ENCODE measurements at regions not wholly inside any gene's neighbourhood (a gene's known extent, or its start where the extent isn't known, plus 50 kb on each side); places are given as distances from the start of the nearest gene placed in this dataset.

DNA sequence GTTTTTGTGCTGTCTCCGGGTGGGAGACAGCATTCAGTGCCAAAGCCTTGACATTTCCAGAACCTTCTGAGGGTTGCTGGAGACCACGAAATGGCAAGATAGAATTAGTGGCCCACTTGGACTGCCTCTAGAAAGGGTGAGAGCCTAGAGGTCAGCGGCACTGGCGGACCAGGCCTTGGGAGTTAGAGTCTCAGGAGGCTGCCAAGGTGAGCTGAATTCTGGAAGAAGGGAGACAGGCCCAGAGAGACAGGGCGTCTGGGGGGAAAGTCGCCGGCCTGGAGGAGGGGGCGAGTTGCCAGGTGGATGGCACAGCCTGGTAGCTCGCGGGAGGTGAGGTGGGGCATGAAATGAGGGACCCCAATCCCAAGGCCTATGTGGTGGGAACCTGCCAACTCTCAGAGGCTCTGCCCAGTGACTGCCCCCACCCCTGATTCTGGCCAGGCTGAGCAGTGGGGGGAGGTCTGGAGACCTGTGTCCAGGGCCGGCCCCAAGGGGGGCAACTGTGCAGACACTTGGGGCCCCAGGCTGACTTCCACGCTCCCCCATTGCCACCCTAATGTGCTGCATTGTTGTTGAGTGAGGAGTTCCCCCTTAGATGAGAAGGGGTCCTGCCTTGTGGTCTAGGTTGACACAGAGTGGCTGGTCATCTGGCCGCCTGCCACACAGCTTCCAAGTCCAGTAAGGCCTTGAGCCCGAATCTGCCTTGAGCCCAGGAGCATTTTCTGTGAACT, 211.1 kb upstream of the CIBAR2 start:
- DNase-seq (ENCODE audit: extremely low read depth in 1 of 11, low read depth in 9 of 11, low spot score in 4 of 11) = no peak

DNA sequence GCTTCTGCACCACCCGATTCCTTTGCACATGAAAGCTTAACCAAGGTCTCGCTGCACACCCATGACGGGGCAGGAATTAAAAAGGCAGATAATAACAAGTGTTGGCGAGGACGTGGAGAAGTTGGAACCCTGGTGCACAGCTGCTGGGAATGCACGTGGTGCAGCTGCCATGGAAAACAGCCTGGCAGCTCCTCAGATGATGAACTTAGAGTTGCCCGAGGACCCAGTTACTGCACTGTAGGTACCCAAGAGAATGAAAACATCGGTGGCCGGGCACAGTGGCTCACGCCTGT, 211.6 kb upstream of the CIBAR2 start:
- DNase-seq (ENCODE audit: extremely low read depth in 1 of 11, low read depth in 9 of 11, low spot score in 4 of 11) = no peak

DNA sequence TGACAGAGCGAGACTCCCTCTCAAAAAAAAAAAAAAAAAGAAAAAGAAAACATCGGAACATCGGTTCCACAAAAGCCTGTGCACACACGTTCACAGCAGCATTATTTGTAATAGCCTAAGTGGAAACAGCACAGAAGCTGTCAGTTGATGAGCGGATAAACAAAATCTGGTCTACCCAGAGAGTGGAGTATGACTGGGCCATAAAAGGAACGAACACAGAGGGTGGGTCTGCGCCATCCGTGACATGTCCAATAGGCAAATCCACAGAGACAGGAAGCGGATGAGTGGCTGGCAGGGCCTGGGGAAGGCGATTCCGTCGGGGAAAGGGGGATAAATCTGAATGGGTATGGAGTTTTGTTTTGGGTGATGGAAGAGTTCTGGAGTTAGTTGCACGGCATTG, 212.2 kb upstream of the CIBAR2 start:
- DNase-seq (ENCODE audit: extremely low read depth in 1 of 11, low read depth in 9 of 11, low spot score in 4 of 11) = no peak

DNA sequence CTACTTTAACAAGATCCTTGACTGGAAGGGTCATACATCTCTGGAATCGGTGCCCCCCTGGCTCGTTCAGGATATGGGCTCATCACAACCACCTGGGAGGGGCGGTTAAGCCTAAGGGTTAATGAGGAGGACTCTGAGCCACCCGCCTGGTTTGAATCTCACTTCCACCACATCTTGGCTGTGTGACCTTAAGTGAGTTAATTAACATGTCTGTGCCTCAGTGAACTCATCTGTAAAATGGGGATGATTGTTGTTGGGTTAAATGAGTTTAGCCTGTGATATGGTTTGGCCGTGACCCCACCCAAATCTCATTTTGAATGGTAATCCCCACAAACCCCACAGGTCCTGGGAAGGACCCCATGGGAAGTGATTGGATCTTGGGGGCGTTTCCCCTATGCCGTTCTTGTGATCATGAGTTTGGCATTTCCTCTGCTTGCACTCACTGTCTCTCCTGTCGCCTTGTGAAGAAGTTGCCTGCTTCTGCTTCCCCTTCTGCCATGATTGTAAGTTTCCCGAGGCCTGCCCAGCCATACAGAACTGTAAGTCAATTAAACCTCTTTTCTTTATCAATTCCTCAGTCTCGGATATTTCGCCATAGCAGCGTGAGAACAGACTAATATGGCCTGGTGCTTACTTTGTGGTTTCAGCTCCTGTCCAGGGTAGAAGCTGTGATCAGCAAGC, 214.0 kb upstream of the CIBAR2 start:
- DNase-seq (ENCODE audit: extremely low read depth in 1 of 11, low read depth in 9 of 11, low spot score in 4 of 11) = no peak

DNA sequence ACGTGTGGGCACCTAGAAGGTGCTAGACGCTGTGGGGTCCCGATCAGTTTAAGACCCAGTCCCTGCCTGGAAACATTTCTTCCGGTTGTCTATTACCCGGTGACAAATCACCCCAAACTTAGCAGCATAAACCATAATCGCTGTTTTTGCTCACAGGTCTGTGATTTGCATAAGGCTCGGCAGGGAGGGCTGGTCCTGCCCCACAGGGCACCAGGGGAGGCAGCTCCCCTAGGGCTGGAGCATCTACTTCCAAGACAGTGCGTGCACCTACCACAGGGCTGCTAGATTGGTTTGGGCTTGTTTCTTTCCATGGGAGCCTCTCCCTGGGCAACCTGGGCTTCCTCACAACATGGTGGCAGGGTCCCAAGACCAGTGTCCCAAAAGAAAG, 214.5 kb upstream of the CIBAR2 start:
- no peak for DNase-seq (ENCODE audit: extremely low read depth in 1 of 11, low read depth in 9 of 11, low spot score in 4 of 11)

DNA sequence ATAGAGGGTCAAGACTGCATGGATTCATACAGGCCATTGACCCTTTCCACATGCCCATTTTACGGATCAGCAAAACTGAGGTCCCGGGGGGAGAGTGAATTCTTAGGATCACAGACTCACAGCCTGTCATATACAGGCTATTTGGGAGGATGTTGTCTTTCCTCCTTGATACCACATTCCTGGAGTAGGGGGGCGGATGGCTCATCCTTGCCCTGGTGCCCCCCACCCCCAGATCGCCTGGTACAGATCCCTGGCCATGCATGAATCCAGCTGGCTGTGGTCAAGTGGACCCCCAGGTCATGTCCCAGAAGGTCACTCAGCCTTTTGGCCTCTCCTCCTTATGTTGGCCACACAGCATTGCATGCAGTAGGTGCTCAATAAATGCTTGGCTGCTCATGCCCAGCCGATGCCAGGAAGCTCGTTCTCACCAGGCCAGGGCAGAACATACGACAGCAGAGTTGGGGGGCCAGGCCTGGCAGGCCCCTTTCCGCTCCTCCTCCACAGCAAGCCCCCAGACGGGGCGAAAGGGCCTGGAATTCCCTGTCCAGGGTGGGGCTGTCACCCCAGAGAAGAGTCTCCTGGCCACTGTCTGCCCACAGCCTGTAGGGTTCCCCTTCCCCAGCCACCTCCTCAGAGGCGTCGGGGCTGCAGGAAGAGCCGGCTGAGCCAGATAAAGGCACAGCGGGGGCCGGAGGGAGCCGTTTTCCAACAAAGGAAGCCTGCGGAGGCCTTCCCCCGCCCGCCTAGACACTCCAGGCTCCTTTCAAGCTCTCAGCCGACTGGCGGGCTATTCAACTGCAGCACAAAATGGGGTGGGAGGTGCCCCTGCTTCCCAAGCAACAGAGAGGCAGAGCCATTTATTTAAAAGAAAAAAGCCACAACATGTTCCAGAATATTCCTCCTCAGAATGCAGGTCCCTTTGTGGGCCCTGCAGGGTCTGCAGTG, 215.7 kb upstream of the CIBAR2 start:
- peak in 1 of 11 donors; percentile 54 for DNase-seq (ENCODE audit: extremely low read depth in 1 of 11, low read depth in 9 of 11, low spot score in 4 of 11)

GRCh38 chr16:85328676-85329058, 216.4 kb upstream of the CIBAR2 start:
- DNase-seq (ENCODE audit: extremely low read depth in 1 of 11, low read depth in 9 of 11, low spot score in 4 of 11) = no peak

GRCh38 chr16:85329059-85329812, 217.0 kb upstream of the CIBAR2 start:
- DNase-seq (ENCODE audit: extremely low read depth in 1 of 11, low read depth in 9 of 11, low spot score in 4 of 11) = no peak

DNA sequence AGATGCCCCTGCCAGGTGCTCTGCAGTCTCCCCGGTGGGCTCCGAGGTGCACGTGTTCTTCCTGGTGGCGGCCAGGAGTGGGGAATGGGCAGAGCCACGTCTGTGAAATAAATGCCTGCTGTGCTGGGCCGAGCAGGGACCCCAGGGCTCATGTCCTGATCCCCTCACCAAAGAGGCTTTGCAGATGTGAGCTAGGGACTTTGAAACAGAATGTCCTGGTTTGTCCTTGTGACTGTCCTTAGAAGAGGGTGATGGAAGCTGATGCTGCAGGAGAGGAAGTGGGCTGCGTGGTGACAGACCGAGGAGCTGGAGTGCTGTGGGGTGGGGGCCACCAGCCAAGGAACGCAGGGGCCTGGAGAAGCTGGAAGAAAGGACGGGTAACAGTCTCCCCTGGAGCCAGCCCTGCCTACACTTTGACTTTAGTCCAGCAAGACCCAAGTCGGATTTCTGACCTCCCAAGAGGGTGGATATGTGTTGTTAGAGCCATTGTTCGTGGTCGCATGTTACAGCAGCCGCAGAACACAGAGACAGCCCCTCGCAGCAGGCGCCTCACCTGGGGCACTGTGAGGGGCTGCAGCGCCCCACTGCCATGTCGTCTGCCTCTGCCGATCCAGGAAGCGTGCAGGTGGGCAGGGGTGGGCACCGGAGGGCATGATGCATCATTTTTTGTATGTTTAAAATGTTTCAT, 217.9 kb upstream of the CIBAR2 start:
- no peak for DNase-seq (ENCODE audit: extremely low read depth in 1 of 11, low read depth in 9 of 11, low spot score in 4 of 11)

- DNase-seq (ENCODE audit: extremely low read depth in 1 of 11, low read depth in 9 of 11, low spot score in 4 of 11) = peak in 1 of 11 donors; percentile 62
Measured at GRCh38 chr16:85330694-85331188, 218.5 kb upstream of the CIBAR2 start.

DNA sequence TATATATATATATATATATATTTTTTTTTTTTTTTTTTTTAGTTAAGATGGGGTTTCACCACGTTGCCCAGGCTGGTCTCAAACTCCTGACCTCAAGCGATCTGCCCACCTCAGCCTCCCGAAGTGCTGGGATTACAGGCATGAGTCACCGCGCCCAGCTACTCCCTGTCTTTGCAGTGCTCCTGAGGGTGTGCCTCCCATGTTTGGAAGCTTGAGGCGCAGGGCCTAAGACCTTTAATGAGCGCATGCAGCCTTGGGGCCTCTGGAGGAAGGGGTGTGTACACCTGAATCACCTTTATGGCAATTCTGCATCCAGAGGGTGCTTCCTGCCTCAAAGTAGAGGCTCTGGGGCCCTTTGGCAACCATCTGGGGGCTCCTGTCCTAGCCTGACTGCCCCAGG, 219.4 kb upstream of the CIBAR2 start:
- no peak for DNase-seq (ENCODE audit: extremely low read depth in 1 of 11, low read depth in 9 of 11, low spot score in 4 of 11)

GRCh38 chr16:85332175-85332574, 219.9 kb upstream of the CIBAR2 start:
- DNase-seq (ENCODE audit: extremely low read depth in 1 of 11, low read depth in 9 of 11, low spot score in 4 of 11) = no peak

- DNase-seq (ENCODE audit: extremely low read depth in 1 of 11, low read depth in 9 of 11, low spot score in 4 of 11) = no peak
Measured at GRCh38 chr16:85333337-85333736, 221.1 kb upstream of the CIBAR2 start.

DNA sequence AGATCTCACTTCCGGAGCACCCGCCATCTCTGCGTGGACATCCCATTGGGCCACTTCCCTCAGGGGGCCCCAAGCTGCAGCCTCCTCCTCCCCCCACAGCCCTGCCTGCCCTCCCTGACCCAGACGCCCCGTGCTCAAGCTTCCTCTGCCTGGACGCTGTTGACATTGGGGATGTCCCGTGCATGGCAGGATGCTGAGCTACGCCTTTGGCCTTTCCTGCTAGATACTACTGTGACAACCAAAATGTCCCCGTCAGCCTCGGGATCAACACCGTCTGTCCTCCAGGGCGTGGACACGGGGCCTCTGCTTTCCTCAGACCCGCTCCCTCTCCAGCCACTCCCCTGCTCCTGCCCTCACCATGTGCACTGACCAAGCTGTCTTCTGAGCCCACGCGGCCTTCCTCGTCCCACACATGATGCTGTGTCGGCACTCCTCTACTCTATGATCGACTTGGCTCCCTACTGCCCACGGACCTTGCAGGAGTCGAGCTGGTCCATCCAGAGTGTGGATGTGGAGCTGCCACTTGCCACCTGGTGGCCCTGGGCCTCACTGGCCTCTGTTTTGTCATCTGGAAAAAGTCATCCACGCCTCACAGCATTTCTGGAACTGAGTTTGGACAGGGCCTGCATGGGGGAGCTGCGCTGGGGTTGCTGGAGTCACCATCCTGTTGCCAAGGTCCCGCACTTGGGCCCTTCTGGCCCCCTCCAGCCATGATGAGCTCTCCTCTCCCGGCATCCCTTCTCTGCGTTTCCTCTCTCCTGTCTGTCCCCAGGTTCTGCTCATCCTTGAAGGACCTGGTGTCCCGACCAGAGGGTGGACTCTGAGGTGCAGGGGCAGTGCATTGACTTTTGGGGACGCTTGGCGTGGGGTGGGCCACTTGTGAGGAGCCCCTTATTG, 221.7 kb upstream of the CIBAR2 start:
- DNase-seq (ENCODE audit: extremely low read depth in 1 of 11, low read depth in 9 of 11, low spot score in 4 of 11) = no peak

GRCh38 chr16:85334718-85335583, 222.7 kb upstream of the CIBAR2 start:
- DNase-seq (ENCODE audit: extremely low read depth in 1 of 11, low read depth in 9 of 11, low spot score in 4 of 11) = no peak

DNA sequence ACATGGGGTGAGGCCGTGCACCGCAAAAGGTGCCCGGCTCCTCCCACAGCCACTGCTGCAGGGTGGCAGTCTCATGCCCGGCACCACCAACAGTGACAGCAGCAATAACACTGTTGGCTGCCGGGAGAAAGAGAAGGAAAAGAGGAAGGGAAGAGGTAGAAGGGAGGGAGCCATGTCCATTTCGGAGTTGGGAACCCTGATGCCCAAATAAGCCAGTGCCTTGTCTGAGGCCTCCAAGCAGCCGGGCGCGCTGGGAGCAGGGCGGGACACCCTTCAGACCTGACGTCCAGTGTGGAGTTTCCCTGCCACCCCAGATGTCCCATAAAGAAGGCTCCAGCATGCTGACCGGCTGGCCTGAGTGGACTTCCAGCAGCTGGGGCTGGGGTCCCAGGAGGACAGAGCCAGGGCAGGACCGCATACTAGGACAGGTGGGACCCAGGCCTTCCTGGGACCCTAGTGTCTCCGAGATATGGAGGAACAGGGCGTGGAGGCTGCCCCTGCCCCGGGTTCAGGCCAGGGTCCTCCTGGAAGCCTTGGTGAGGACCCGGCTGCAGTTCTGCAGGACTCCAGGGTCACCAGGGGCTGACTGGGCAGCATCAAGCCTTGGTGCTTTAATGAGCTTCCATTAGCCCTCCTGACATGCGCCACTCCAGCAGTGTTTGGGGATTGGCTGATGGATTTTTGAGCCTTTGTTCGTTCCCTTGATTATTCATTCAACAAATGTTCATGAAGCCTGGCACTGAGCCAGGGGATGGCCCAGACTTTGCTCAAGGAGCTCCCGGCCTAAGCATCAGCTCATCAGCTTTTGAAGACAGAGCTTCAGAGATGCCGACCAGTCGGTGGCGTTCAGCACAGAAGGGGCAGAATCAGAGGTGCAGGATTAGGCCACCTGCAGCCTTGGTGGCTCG, 223.6 kb upstream of the CIBAR2 start:
- no peak for DNase-seq (ENCODE audit: extremely low read depth in 1 of 11, low read depth in 9 of 11, low spot score in 4 of 11)

Data from renal cortex interstitium (tissue), 11 donors.